GM23248 (cell line): ENCODE measurements at regions not wholly inside any gene's neighbourhood (a gene's known extent, or its start where the extent isn't known, plus 50 kb on each side); places are given as distances from the start of the nearest gene placed in this dataset.

ENCODE experiments used
- EZH2 ChIP-seq: fragments of 200-600 bp; sonication (generic); IDR thresholded peaks from 2 replicates; pipeline ENCODE4 v1.6.1; 2018; ENCODE audit warnings: antibody characterized with exemption, mild to moderate bottlenecking; ENCODE audit not compliant: insufficient read depth, poor library complexity, severe bottlenecking
- EZH2phosphoT487 ChIP-seq: fragments of 200-600 bp; sonication (generic); IDR thresholded peaks from 2 replicates; pipeline ENCODE4 v1.6.1; 2018; ENCODE audit warnings: antibody characterized with exemption, moderate library complexity, mild to moderate bottlenecking, low read depth; ENCODE audit not compliant: insufficient read depth

DNA sequence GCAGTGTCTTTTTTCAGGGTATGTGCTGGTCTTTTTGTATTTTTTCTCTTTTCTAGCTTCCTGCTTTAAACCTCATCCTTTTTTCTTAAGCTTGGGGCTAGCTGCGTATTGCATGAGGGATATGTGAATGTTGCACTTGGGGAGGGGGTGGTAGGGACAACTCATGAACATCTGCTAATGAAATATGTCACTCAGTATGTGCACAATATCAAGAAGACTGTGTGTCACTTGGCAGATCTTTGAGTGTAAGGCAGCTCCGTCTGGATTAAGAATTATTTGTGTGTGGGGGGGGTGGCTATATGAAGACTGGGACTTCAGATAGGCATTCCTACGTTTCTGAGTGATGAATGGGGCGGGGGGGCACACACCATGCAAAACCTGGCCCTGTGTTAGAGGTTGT, 170.4 kb upstream of the CACNA1E start:
- no peak for TF ChIP-seq EZH2
- TF ChIP-seq EZH2phosphoT487 = no peak
